Activated naive CD8-positive, alpha-beta T cell treated with anti-CD3 and anti-CD28 coated beads, Interleukin-2, amount 50 U/mL, for 24 hours (primary cell): ENCODE measurements at regions not wholly inside any gene's neighbourhood (a gene's known extent, or its start where the extent isn't known, plus 50 kb on each side); places are given as distances from the start of the nearest gene placed in this dataset.

Source experiments
- ATAC-seq: fragments of 150-1000 bp; cut with Tn5 transposase; one replicate; pipeline ENCODE4 v1.10.0; 2021
- DNase-seq: peaks from one replicate; pipeline ENCODE4 v3.0.0; 2021
- H3K27ac Mint-ChIP-seq: one replicate; pipeline ENCODE4 v1.8.0; 2021; ENCODE audit warnings: mild to moderate bottlenecking, mixed read lengths
- H3K27me3 Mint-ChIP-seq: one replicate; pipeline ENCODE4 v1.8.0; 2021; ENCODE audit warnings: mixed read lengths
- H3K36me3 Mint-ChIP-seq: one replicate; pipeline ENCODE4 v1.8.0; 2021; ENCODE audit warnings: low read depth, mixed read lengths
- H3K4me1 Mint-ChIP-seq: one replicate; pipeline ENCODE4 v1.8.0; 2021; ENCODE audit warnings: mixed read lengths
- H3K4me3 Mint-ChIP-seq: one replicate; pipeline ENCODE4 v1.8.0; 2021; ENCODE audit warnings: mild to moderate bottlenecking, moderate library complexity, mixed read lengths
- H3K9me3 Mint-ChIP-seq: one replicate; pipeline ENCODE4 v1.8.0; 2021; ENCODE audit warnings: mixed read lengths

- DNase-seq: no peak
- no peak for ATAC-seq
- Mint-ChIP-seq H3K36me3 (no peaks in the 10 kb centered on the region), H3K27ac (no peak overlapping the region), H3K4me1 (no peaks in the 10 kb centered on the region), H3K4me3 (no peak overlapping the region), H3K9me3 (peaks cover 3% of the 10 kb centered on the region), H3K27me3 (no peaks in the 10 kb centered on the region)
These were observed 583.1 kb downstream of the XIRP2 start for GRCh38 chr2:167471332-167471731.

- Mint-ChIP-seq H3K36me3 (no peaks in the 10 kb centered on the region), H3K27me3 (no peaks in the 10 kb centered on the region), H3K4me3 (no peak overlapping the region), H3K9me3 (peaks cover 24% of the 10 kb centered on the region), H3K4me1 (no peaks in the 10 kb centered on the region), H3K27ac (no peak overlapping the region)
- DNase-seq (no peak), ATAC-seq (no peak)
These were observed 574.1 kb downstream of the XIRP2 start for GRCh38 chr2:167462379-167462778.

- no peaks in the 10 kb centered on the region for H3K36me3 Mint-ChIP-seq
- H3K4me1 Mint-ChIP-seq: no peaks in the 10 kb centered on the region
- H3K27ac Mint-ChIP-seq: no peak overlapping the region
- DNase-seq: no peak
- no peak for ATAC-seq
- H3K4me3 Mint-ChIP-seq: no peak overlapping the region
- peaks cover 19% of the 10 kb centered on the region for H3K9me3 Mint-ChIP-seq
- no peaks in the 10 kb centered on the region for H3K27me3 Mint-ChIP-seq
These were observed 565.8 kb downstream of the XIRP2 start for GRCh38 chr2:167454036-167454435.

GRCh38 chr2:167451496-167452289 lies 563.4 kb downstream of the XIRP2 start:
- DNase-seq (no peak), ATAC-seq (no peak)
- no peaks in the 10 kb centered on the region for H3K36me3 Mint-ChIP-seq
- H3K27ac Mint-ChIP-seq: no peak overlapping the region
- H3K4me1 Mint-ChIP-seq: no peaks in the 10 kb centered on the region
- H3K4me3 Mint-ChIP-seq: no peak overlapping the region
- H3K9me3 Mint-ChIP-seq: peaks cover 24% of the 10 kb centered on the region
- no peaks in the 10 kb centered on the region for H3K27me3 Mint-ChIP-seq

GRCh38 chr2:167450364-167450763 lies 562.1 kb downstream of the XIRP2 start:
- H3K36me3 Mint-ChIP-seq: no peaks in the 10 kb centered on the region
- DNase-seq (no peak), ATAC-seq (no peak)
- no peaks in the 10 kb centered on the region for H3K4me1 Mint-ChIP-seq
- H3K27me3 Mint-ChIP-seq: no peaks in the 10 kb centered on the region
- peaks cover 33% of the 10 kb centered on the region for H3K9me3 Mint-ChIP-seq
- H3K27ac Mint-ChIP-seq: no peak overlapping the region
- no peak overlapping the region for H3K4me3 Mint-ChIP-seq

GRCh38 chr2:167440382-167440781 lies 552.1 kb downstream of the XIRP2 start:
- no peak overlapping the region for H3K4me3 Mint-ChIP-seq
- ATAC-seq (no peak), DNase-seq (no peak)
- H3K27ac Mint-ChIP-seq: no peak overlapping the region
- no peaks in the 10 kb centered on the region for H3K36me3 Mint-ChIP-seq
- H3K4me1 Mint-ChIP-seq: no peaks in the 10 kb centered on the region
- H3K27me3 Mint-ChIP-seq: no peaks in the 10 kb centered on the region
- peaks cover 10% of the 10 kb centered on the region for H3K9me3 Mint-ChIP-seq

GRCh38 chr2:167438206-167438605 lies 549.9 kb downstream of the XIRP2 start:
- DNase-seq: no peak
- ATAC-seq: no peak
- Mint-ChIP-seq H3K27me3 (no peaks in the 10 kb centered on the region), H3K9me3 (peaks cover 10% of the 10 kb centered on the region), H3K27ac (no peak overlapping the region), H3K36me3 (no peaks in the 10 kb centered on the region), H3K4me3 (no peak overlapping the region), H3K4me1 (no peaks in the 10 kb centered on the region)

- DNase-seq (no peak), ATAC-seq (no peak)
- Mint-ChIP-seq H3K4me3 (no peak overlapping the region), H3K9me3 (peaks cover 10% of the 10 kb centered on the region), H3K4me1 (no peaks in the 10 kb centered on the region), H3K27ac (no peak overlapping the region), H3K27me3 (no peaks in the 10 kb centered on the region), H3K36me3 (no peaks in the 10 kb centered on the region)
These were observed 543.7 kb downstream of the XIRP2 start for GRCh38 chr2:167431949-167432348.

GRCh38 chr2:167430447-167430846 lies 542.2 kb downstream of the XIRP2 start:
- Mint-ChIP-seq H3K9me3 (peaks cover 5% of the 10 kb centered on the region), H3K27ac (no peak overlapping the region), H3K4me1 (no peaks in the 10 kb centered on the region), H3K27me3 (no peaks in the 10 kb centered on the region), H3K4me3 (no peak overlapping the region), H3K36me3 (no peaks in the 10 kb centered on the region)
- no peak for ATAC-seq
- DNase-seq: no peak

GRCh38 chr2:167424803-167425755 lies 536.8 kb downstream of the XIRP2 start:
- no peaks in the 10 kb centered on the region for H3K4me1 Mint-ChIP-seq
- DNase-seq (no peak), ATAC-seq (no peak)
- no peaks in the 10 kb centered on the region for H3K36me3 Mint-ChIP-seq
- no peak overlapping the region for H3K27ac Mint-ChIP-seq
- peaks cover 5% of the 10 kb centered on the region for H3K9me3 Mint-ChIP-seq
- no peaks in the 10 kb centered on the region for H3K27me3 Mint-ChIP-seq
- H3K4me3 Mint-ChIP-seq: no peak overlapping the region

- H3K9me3 Mint-ChIP-seq: peaks cover 5% of the 10 kb centered on the region
- DNase-seq: no peak
- no peak overlapping the region for H3K4me3 Mint-ChIP-seq
- no peaks in the 10 kb centered on the region for H3K4me1 Mint-ChIP-seq
- no peaks in the 10 kb centered on the region for H3K27me3 Mint-ChIP-seq
- H3K27ac Mint-ChIP-seq: no peak overlapping the region
- ATAC-seq: no peak
- no peaks in the 10 kb centered on the region for H3K36me3 Mint-ChIP-seq
These were observed 535.9 kb downstream of the XIRP2 start for GRCh38 chr2:167424221-167424620.

GRCh38 chr2:167423731-167424130 lies 535.5 kb downstream of the XIRP2 start:
- no peaks in the 10 kb centered on the region for H3K4me1 Mint-ChIP-seq
- peaks cover 5% of the 10 kb centered on the region for H3K9me3 Mint-ChIP-seq
- ATAC-seq (no peak), DNase-seq (no peak)
- no peaks in the 10 kb centered on the region for H3K36me3 Mint-ChIP-seq
- no peaks in the 10 kb centered on the region for H3K27me3 Mint-ChIP-seq
- no peak overlapping the region for H3K27ac Mint-ChIP-seq
- no peak overlapping the region for H3K4me3 Mint-ChIP-seq

GRCh38 chr2:167420211-167420610 lies 531.9 kb downstream of the XIRP2 start:
- Mint-ChIP-seq H3K36me3 (no peaks in the 10 kb centered on the region), H3K4me1 (no peaks in the 10 kb centered on the region), H3K4me3 (no peak overlapping the region), H3K27me3 (no peaks in the 10 kb centered on the region), H3K9me3 (no peaks in the 10 kb centered on the region), H3K27ac (no peak overlapping the region)
- no peak for DNase-seq
- ATAC-seq: no peak

- no peak for DNase-seq
- Mint-ChIP-seq H3K4me3 (no peak overlapping the region), H3K27me3 (no peaks in the 10 kb centered on the region), H3K27ac (no peak overlapping the region), H3K9me3 (peaks cover 7% of the 10 kb centered on the region), H3K4me1 (no peaks in the 10 kb centered on the region), H3K36me3 (no peaks in the 10 kb centered on the region)
- no peak for ATAC-seq
These were observed 526.8 kb downstream of the XIRP2 start for GRCh38 chr2:167415068-167415467.

- Mint-ChIP-seq H3K4me3 (no peak overlapping the region), H3K4me1 (no peaks in the 10 kb centered on the region), H3K9me3 (peaks cover 15% of the 10 kb centered on the region)
These were observed 523.1 kb downstream of the XIRP2 start for GRCh38 chr2:167411367-167411766.

More at GRCh38 chr2:167411367-167411766, 523.1 kb downstream of the XIRP2 start:
- Mint-ChIP-seq H3K36me3 (no peaks in the 10 kb centered on the region), H3K27ac (no peak overlapping the region), H3K27me3 (no peaks in the 10 kb centered on the region)
- ATAC-seq: no peak
- DNase-seq: no peak
